GM13976 (cell line): ENCODE measurements at regions not wholly inside any gene's neighbourhood (a gene's known extent, or its start where the extent isn't known, plus 50 kb on each side); places are given as distances from the start of the nearest gene placed in this dataset.

Experiments used
- DNase-seq: peaks from one replicate; pipeline ENCODE4 v3.0.0; 2012; ENCODE audit warnings: low spot score
- CTCF ChIP-seq: IDR thresholded peaks from 2 replicates; pipeline ENCODE4 v1.5.1; 2012; ENCODE audit warnings: borderline replicate concordance, mild to moderate bottlenecking; ENCODE audit not compliant: insufficient read depth; ENCODE audit errors: extremely low read depth, missing control alignments, control extremely low read depth
- in situ Hi-C: fragments of 300-500 bp; cut with MboI; formaldehyde crosslinking; loops from one replicate; pipeline ENCODE4 v1.12.0; 2022; ENCODE audit warnings: low sequenced_read_pairs, mixed read lengths, inconsistent platforms; ENCODE audit not compliant: unreplicated experiment

DNA sequence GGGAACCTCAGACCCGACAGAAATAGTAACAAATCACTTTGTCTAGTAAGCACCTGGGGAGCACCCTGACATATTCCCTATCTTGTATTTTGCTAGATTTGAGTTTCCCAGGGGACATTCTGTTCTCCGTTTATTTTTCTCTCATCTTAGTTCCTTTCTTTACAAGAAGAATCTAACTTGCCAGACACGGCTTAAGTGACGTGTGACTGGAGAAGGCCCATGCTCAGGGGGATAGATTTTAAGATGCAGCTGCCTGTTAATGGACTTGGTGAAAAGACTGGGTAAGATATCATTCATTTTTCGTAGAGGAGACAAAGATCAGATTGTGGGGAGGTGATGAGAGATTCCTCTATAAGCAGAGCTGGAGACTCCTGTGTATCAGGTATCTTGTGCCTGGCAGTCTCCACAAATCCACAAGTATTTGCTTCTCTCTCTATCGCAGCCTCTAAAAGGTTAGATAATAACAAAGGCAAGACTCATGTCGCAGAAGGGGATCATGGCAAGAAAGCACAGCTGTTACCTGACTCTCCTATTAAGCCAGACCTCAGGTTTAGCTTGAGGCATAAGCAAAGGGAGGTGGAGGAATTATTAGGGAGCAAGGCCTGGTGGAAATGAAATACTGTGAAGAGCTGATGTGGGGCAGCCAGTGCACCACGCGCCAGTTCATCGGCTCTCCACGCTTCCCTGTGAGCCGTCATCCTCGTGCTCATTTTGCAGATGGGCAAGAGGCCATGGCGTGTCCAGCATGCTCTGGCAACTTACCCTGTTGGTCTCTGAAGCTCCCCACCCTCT, 347.2 kb upstream of the TNP1 start:
- in situ Hi-C loops, result no loop called here
- DNase-seq, result no peak
- TF ChIP-seq CTCF, result no peak

DNA sequence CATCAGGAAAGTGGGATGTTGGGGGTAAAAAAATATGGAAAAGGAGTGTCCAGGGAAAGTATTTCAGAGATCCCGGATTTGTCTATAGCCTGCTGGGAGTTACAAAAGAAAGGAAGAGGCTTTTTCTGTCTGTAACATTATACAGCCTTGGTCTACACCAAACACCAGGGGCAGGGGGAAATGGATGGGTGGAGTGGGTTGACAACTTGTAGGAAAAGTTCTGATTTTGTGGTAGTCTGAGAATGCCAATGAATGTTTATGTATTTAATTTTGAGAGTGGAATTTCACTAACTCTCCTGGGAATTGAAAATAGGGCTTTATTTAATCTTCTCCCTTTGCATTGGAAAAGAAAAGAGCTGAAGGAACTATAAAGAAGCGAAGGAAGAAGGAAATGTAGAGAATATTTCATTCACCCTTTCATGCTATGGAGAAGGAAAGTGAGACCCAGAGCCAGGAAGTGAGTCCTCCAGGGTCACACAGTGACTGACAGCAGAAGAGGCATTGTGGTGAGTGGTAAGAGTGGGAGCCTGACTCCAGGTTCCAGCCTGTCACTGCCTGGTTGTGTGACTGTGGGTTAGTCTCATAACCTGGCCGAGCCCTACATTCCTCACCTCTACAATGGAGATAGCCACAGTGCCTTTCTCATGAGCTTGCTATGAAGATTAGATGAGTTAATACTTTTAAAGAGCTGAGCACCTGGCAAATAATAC, 346.3 kb upstream of the TNP1 start:
- DNase-seq, result no peak
- in situ Hi-C loops, result no loop called here
- TF ChIP-seq CTCF, result no peak

DNA sequence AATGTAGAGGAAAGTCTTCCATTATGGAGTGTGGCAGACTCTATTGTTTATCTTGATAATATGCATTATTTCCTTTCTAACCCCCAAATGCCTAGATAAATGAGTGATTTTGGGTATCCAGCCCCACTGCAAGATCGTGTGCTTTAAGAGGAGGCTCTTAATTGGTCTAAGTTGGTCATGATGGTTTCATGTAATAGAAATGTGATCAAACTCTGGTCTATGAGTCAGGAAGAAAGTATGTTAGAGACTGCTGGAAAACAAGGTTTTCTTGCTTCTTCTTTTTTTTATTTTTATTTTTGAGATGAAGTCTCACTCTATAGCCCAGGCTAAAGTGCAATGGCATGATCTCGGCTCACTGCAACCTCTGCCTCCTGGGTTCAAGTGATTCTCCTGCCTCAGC, 344.5 kb upstream of the TNP1 start:
- DNase-seq, result no peak
- TF ChIP-seq CTCF, result no peak
- in situ Hi-C loops, result no loop called here

- TF ChIP-seq CTCF, result no peak
- in situ Hi-C loops, result no loop called here
- DNase-seq, result no peak
Measured at GRCh38 chr2:217203086-217203485, 343.2 kb upstream of the TNP1 start.

DNA sequence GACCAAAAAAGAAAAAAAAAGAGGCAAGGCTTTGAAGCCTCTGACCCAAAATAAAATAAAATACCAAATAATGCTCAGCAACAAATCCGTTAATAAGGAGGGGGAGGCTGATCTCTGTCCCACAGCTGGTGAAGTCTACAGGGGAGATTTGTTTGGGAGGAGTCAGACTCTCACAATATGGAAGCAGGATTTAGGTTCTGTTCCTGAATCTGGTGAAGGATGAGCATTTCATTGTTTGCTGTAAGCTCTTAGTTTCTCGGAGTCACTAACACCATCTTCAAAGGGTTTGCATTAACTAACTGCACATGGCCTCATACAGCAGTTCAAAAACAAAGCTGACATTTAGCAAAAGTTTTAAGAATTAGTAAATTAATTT, 339.4 kb upstream of the TNP1 start:
- in situ Hi-C loops, result no loop called here
- no peak for TF ChIP-seq CTCF

GRCh38 chr2:217195658-217196446, 336.0 kb upstream of the TNP1 start:
- DNase-seq, result no peak
- no peak for TF ChIP-seq CTCF
- in situ Hi-C loops, result no loop called here

More for the DNA sequence above, 339.4 kb upstream of the TNP1 start:
- DNase-seq, result no peak
